GM18505 (cell line): ENCODE measurements at regions not wholly inside any gene's neighbourhood (a gene's known extent, or its start where the extent isn't known, plus 50 kb on each side); places are given as distances from the start of the nearest gene placed in this dataset.

Experiments
- ATAC-seq: cut with Tn5 transposase; IDR thresholded peaks from one replicate; pipeline ENCODE4 v1.9.1; 2021; ENCODE audit not compliant: unreplicated experiment
- POLR2A ChIP-seq: IDR thresholded peaks from 4 replicates; pipeline ENCODE4 v1.6.1; 2011; ENCODE audit warnings: borderline replicate concordance; ENCODE audit not compliant: insufficient read depth, insufficient read length; ENCODE audit errors: extremely low read depth

- TF ChIP-seq POLR2A, result no peak
- no peak for ATAC-seq
These were observed 268.3 kb upstream of the CPNE8 start for GRCh38 chr12:39173726-39174125.

GRCh38 chr12:39165338-39165737 is 259.9 kb upstream of the CPNE8 start:
- TF ChIP-seq POLR2A, result no peak
- no peak for ATAC-seq

- ATAC-seq, result no peak
- no peak for TF ChIP-seq POLR2A
These were observed 256.2 kb upstream of the CPNE8 start for GRCh38 chr12:39161465-39162085.

GRCh38 chr12:39157696-39158342 is 252.4 kb upstream of the CPNE8 start:
- ATAC-seq, result no peak
- TF ChIP-seq POLR2A, result no peak

- peak; percentile 83 for ATAC-seq
- TF ChIP-seq POLR2A, result no peak
These were observed 240.0 kb upstream of the CPNE8 start for GRCh38 chr12:39145175-39145999.

- no peak for TF ChIP-seq POLR2A
- ATAC-seq, result no peak
These were observed 239.2 kb upstream of the CPNE8 start for GRCh38 chr12:39144613-39145061.

GRCh38 chr12:39138268-39138667 is 232.9 kb upstream of the CPNE8 start:
- no peak for ATAC-seq
- TF ChIP-seq POLR2A, result no peak

GRCh38 chr12:39127401-39127800 is 222.0 kb upstream of the CPNE8 start:
- no peak for TF ChIP-seq POLR2A
- no peak for ATAC-seq

GRCh38 chr12:39125566-39125965 is 220.2 kb upstream of the CPNE8 start:
- no peak for TF ChIP-seq POLR2A
- no peak for ATAC-seq

- no peak for ATAC-seq
These were observed 219.4 kb upstream of the CPNE8 start for GRCh38 chr12:39124768-39125167.

GRCh38 chr12:39123580-39124253 is 218.3 kb upstream of the CPNE8 start:
- no peak for ATAC-seq
- TF ChIP-seq POLR2A, result no peak

More at GRCh38 chr12:39124768-39125167, 219.4 kb upstream of the CPNE8 start:
- no peak for TF ChIP-seq POLR2A

- no peak for TF ChIP-seq POLR2A
- no peak for ATAC-seq
These were observed 217.3 kb upstream of the CPNE8 start for GRCh38 chr12:39122562-39123204.

GRCh38 chr12:39116861-39117260 is 211.5 kb upstream of the CPNE8 start:
- no peak for TF ChIP-seq POLR2A
- ATAC-seq, result no peak
